Cardiac fibroblast (primary cell): ENCODE measurements at regions not wholly inside any gene's neighbourhood (a gene's known extent, or its start where the extent isn't known, plus 50 kb on each side); places are given as distances from the start of the nearest gene placed in this dataset.
"Not testable (repeated sequence)": the region's sequence is repeated elsewhere in the genome, so short reads cannot be mapped to it uniquely, and the experiment has no call there.

Experiments used
- DNase-seq, 2 donors: peaks; one replicate each; pipeline versions ENCODE4 v3.0.0 to v3.0.0-alpha.2; 2010; ENCODE audit warnings: low read depth in 2 of 2
- H3K4me3 ChIP-seq, 2 donors: replicated peaks in 1 of 2; 1 replicate in 1 of 2; 2 replicates in 1 of 2; pipeline ENCODE4 v1.5.1; 2011; ENCODE audit warnings: low read depth in 2 of 2, low read length in 2 of 2, mild to moderate bottlenecking in 2 of 2, moderate library complexity in 1 of 2
- CTCF ChIP-seq: IDR thresholded peaks from one replicate; pipeline ENCODE4 v1.5.1; 2011; ENCODE audit warnings: low read depth, mild to moderate bottlenecking, low read length, inconsistent platforms

GRCh38 chr9:101849102-101849707 lies 110.8 kb upstream of the GRIN3A start:
- DNase-seq: no peak
- H3K4me3 ChIP-seq: no peak overlapping the region
- no peak for TF ChIP-seq CTCF

- no peak overlapping the region for H3K4me3 ChIP-seq
- no peak for DNase-seq
- no peak for TF ChIP-seq CTCF
These were observed 110.1 kb upstream of the GRIN3A start for GRCh38 chr9:101848485-101848919.

GRCh38 chr9:101846161-101846560 lies 107.7 kb upstream of the GRIN3A start:
- TF ChIP-seq CTCF: no peak
- H3K4me3 ChIP-seq: no peak overlapping the region
- DNase-seq: no peak

- TF ChIP-seq CTCF: no peak
- no peak overlapping the region for H3K4me3 ChIP-seq
- no peak for DNase-seq
These were observed 102.3 kb upstream of the GRIN3A start for GRCh38 chr9:101840694-101841188.

GRCh38 chr9:101838988-101839387 lies 100.5 kb upstream of the GRIN3A start:
- H3K4me3 ChIP-seq, DNase-seq: not testable (repeated sequence)

- DNase-seq: no peak
- no peak overlapping the region for H3K4me3 ChIP-seq
- TF ChIP-seq CTCF: no peak
These were observed 97.6 kb upstream of the GRIN3A start for GRCh38 chr9:101836021-101836420.

GRCh38 chr9:101832486-101832885 lies 94.0 kb upstream of the GRIN3A start:
- no peak overlapping the region for H3K4me3 ChIP-seq
- TF ChIP-seq CTCF: no peak
- no peak for DNase-seq

- H3K4me3 ChIP-seq, DNase-seq: not testable (repeated sequence)
These were observed 83.0 kb upstream of the GRIN3A start for GRCh38 chr9:101821450-101821849.

GRCh38 chr9:101820983-101821382 lies 82.5 kb upstream of the GRIN3A start:
- H3K4me3 ChIP-seq, DNase-seq: not testable (repeated sequence)
